Hepatocyte (in vitro differentiated cells): ENCODE measurements at regions not wholly inside any gene's neighbourhood (a gene's known extent, or its start where the extent isn't known, plus 50 kb on each side); places are given as distances from the start of the nearest gene placed in this dataset.

Source experiments
- DNase-seq: peaks from one replicate; pipeline ENCODE4 v3.0.0-alpha.2; 2016; ENCODE audit warnings: low spot score
- H2AFZ ChIP-seq: fragments of 200-600 bp; sonication (generic); 2 replicates; pipeline ENCODE4 v1.6.0; 2016; ENCODE audit warnings: antibody characterized with exemption, mild to moderate bottlenecking
- H3K27ac ChIP-seq: fragments of 200-600 bp; sonication (generic); 2 replicates; pipeline ENCODE4 v1.5.1; 2016; ENCODE audit warnings: mild to moderate bottlenecking
- H3K27me3 ChIP-seq: fragments of 200-600 bp; sonication (generic); 2 replicates; pipeline ENCODE4 v1.6.1; 2016
- H3K36me3 ChIP-seq: fragments of 200-600 bp; sonication (generic); replicated peaks from 2 replicates; pipeline ENCODE4 v1.5.1; 2016; ENCODE audit warnings: low read depth; ENCODE audit not compliant: insufficient read depth
- H3K4me1 ChIP-seq: fragments of 200-600 bp; sonication (generic); 2 replicates; pipeline ENCODE4 v1.5.1; 2016; ENCODE audit warnings: mild to moderate bottlenecking, moderate library complexity; ENCODE audit not compliant: insufficient read depth
- H3K4me2 ChIP-seq: fragments of 200-600 bp; sonication (generic); 2 replicates; pipeline ENCODE4 v1.6.0; 2016
- H3K4me3 ChIP-seq: fragments of 200-600 bp; sonication (generic); 2 replicates; pipeline ENCODE4 v1.5.1; 2016; ENCODE audit warnings: mild to moderate bottlenecking
- H3K79me2 ChIP-seq: fragments of 200-600 bp; sonication (generic); 2 replicates; pipeline ENCODE4 v1.6.0; 2017; ENCODE audit warnings: mild to moderate bottlenecking
- H3K9me2 ChIP-seq: fragments of 200-600 bp; sonication (generic); replicated peaks from 2 replicates; pipeline ENCODE4 v1.6.0; 2017; ENCODE audit warnings: mild to moderate bottlenecking; ENCODE audit not compliant: insufficient read depth
- H3K9me3 ChIP-seq: fragments of 200-600 bp; sonication (generic); 2 replicates; pipeline ENCODE4 v1.5.1; 2016; ENCODE audit warnings: low read depth, mild to moderate bottlenecking
- H4K20me1 ChIP-seq: fragments of 200-600 bp; sonication (generic); 2 replicates; pipeline ENCODE4 v1.6.0; 2016; ENCODE audit warnings: mild to moderate bottlenecking; ENCODE audit not compliant: insufficient read depth, poor library complexity, severe bottlenecking
- EZH2 ChIP-seq: fragments of 200-600 bp; sonication (generic); IDR thresholded peaks from 2 replicates; pipeline ENCODE4 v1.6.1; 2016; ENCODE audit warnings: antibody characterized with exemption, mild to moderate bottlenecking, borderline replicate concordance
- EZH2phosphoT487 ChIP-seq: fragments of 200-600 bp; sonication (generic); IDR thresholded peaks from one replicate; pipeline ENCODE4 v1.6.1; 2018; ENCODE audit warnings: antibody characterized with exemption, mild to moderate bottlenecking, low read depth, moderate library complexity; ENCODE audit not compliant: unreplicated experiment, severe bottlenecking
- WGBS: methylation state at CpG from one replicate; pipeline ENCODE4 v1.1.6; 2016; ENCODE audit warnings: low lambda C conversion rate; ENCODE audit errors: missing lambda C conversion rate; 5-methylcytosine and 5-hydroxymethylcytosine counted together
- TF ChIP-seq, protein P1 (sequence below): fragments of 200-600 bp; sonication (generic); IDR thresholded peaks from 2 replicates; pipeline ENCODE4 v1.5.1; 2016; ENCODE audit warnings: antibody characterized with exemption, mild to moderate bottlenecking; ENCODE audit not compliant: poor library complexity

DNA sequence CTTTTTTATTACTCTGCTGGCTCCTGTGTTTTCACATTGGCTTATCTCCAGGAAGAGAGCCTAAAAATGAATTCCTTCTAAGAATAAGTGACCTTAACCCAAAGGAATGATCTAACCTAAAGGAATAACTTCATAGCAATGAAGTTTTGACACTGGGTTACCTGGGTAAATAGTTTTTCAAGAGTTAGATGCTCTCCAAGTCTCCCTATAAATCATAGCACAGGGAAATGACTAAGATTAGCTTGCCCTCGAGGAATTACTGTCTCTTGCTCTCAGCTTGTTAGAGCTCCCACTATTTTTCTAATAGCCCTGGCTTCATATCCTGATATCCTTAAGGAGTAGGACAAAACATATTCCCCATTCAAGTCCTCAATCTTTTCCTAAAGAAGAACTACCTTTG is 66.3 kb downstream of the SPRY2 start:
- Histone ChIP-seq H3K27me3 (no peaks in the 10 kb centered on the region), H4K20me1 (no peaks in the 10 kb centered on the region), H3K9me3 (no peaks in the 10 kb centered on the region), H3K4me1 (no peaks in the 10 kb centered on the region), H3K9me2 (no peaks in the 10 kb centered on the region), H3K27ac (no peak overlapping the region), H3K36me3 (no peaks in the 10 kb centered on the region), H3K79me2 (no peaks in the 10 kb centered on the region), H3K4me2 (no peak overlapping the region), H2AFZ (no peak overlapping the region), H3K4me3 (no peak overlapping the region)
- no peak for DNase-seq
- WGBS, result 71% methylated on average over 1 of the region's 1 CpG
- TF ChIP-seq, protein P1, sequence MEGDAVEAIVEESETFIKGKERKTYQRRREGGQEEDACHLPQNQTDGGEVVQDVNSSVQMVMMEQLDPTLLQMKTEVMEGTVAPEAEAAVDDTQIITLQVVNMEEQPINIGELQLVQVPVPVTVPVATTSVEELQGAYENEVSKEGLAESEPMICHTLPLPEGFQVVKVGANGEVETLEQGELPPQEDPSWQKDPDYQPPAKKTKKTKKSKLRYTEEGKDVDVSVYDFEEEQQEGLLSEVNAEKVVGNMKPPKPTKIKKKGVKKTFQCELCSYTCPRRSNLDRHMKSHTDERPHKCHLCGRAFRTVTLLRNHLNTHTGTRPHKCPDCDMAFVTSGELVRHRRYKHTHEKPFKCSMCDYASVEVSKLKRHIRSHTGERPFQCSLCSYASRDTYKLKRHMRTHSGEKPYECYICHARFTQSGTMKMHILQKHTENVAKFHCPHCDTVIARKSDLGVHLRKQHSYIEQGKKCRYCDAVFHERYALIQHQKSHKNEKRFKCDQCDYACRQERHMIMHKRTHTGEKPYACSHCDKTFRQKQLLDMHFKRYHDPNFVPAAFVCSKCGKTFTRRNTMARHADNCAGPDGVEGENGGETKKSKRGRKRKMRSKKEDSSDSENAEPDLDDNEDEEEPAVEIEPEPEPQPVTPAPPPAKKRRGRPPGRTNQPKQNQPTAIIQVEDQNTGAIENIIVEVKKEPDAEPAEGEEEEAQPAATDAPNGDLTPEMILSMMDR, result no peak
- TF ChIP-seq EZH2phosphoT487 (no peak), EZH2 (no peak)

DNA sequence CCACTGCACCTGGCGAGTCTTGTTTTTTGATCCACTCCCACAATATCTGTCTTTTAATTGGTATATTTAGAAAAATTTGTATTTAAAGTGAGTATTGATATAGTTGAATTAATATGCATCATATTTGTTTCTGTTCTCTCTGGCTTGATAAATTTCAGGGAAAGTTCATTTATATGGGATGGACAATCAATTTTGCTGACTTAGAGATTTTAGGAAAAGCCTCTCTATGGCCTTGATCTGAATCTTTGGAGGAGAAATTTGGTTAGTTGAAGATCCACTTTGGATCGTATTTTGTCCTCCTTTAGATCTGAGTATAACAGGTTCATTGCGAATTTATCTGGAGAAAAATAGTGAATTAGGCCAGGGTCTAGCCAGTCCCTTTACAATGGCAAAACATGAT is 67.2 kb downstream of the SPRY2 start:
- 97% methylated on average over 3 of the region's 3 CpGs for WGBS
- H3K9me3 ChIP-seq, result no peaks in the 10 kb centered on the region
- no peak overlapping the region for H3K27ac ChIP-seq
- H3K79me2 ChIP-seq, result no peaks in the 10 kb centered on the region
- no peak overlapping the region for H2AFZ ChIP-seq
- H3K4me2 ChIP-seq, result no peak overlapping the region
- H3K9me2 ChIP-seq, result no peaks in the 10 kb centered on the region
- H3K4me3 ChIP-seq, result no peak overlapping the region
- TF ChIP-seq, protein P1, result no peak
- TF ChIP-seq EZH2phosphoT487 (no peak), EZH2 (no peak)
- no peaks in the 10 kb centered on the region for H3K36me3 ChIP-seq
- no peaks in the 10 kb centered on the region for H4K20me1 ChIP-seq
- no peaks in the 10 kb centered on the region for H3K27me3 ChIP-seq
- no peak for DNase-seq
- H3K4me1 ChIP-seq, result no peaks in the 10 kb centered on the region

DNA sequence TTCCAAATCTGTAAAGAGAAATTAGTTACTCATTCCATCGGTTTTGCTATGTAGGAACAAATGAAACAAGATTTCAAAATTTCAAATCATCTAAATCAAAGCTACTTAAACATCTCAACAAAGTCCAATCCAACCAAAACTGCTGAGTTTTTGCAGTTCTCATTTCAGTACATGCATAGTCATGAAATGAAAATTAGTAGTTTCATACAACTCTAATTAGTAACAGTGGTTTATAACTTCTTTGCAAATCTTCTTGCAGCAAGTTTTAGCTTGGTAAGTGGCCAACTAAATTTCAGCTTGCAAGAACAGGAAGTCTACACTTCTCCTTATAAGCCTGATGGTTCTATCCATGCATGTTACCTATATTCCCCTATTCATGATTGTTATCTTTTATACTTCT is 75.6 kb downstream of the SPRY2 start:
- TF ChIP-seq, protein P1, result no peak
- TF ChIP-seq EZH2, result no peak
- TF ChIP-seq EZH2phosphoT487, result no peak
- Histone ChIP-seq H4K20me1 (no peaks in the 10 kb centered on the region), H3K4me2 (no peak overlapping the region), H3K4me1 (no peaks in the 10 kb centered on the region), H3K27ac (no peak overlapping the region), H3K9me2 (no peaks in the 10 kb centered on the region), H3K4me3 (no peak overlapping the region), H3K36me3 (no peaks in the 10 kb centered on the region), H3K9me3 (no peaks in the 10 kb centered on the region), H3K79me2 (no peaks in the 10 kb centered on the region), H3K27me3 (no peaks in the 10 kb centered on the region), H2AFZ (no peak overlapping the region)
- WGBS, result 88% methylated on average over 1 of the region's 1 CpG
- no peak for DNase-seq
